ENCODE measurements at regions not wholly inside any gene's neighbourhood (a gene's known extent, or its start where the extent isn't known, plus 50 kb on each side); places are given as distances from the start of the nearest gene placed in this dataset.
A peak's percentile ranks its signal among the peaks of the same experiment; 100 is the strongest.

DNA sequence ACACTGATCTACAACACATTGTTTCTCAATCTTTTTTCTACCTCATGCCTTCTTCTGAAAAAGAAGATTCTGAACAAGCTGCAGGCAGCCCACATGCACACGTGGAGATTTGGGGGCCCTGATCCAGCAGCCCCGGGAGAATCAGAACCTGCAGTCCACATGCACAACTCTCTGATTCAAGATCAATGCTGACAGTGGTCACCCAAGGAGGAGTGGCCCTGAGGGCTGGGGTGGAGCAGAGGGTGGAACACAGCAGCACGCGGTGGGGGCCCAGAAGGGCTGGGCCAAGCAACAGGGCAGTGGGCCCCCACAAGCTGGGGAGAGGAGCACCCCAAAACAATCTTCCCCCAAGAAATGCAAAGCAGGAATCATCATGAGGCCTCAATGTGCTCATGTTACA, 202.1 kb upstream of the NSMCE3 start:
- no peak for DNase-seq
- in situ Hi-C loops (cut with HindIII; ENCODE audit: low pct_ligation_motif_present, low pct_unique_long_range_greater_than_20kb, low sequenced_read_pairs): no loop called here

DNA sequence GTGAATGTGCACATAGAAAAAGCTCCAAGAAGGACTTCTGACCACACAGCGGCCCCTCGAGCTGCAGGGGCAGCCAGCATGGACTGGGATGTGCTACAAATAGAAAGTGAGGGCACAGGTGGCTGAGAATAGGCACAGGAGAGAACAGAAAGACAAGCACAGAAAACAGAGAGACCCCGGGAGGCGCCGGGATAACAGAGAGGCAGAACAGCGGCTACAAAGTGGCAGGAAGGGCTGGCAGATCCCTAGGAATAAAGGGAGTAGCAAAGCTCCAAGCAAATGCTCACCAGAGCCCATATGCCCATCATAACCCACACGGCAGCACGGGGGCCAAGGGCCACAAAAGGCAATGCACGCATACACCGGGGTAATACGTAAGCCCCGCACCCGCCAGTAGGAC, 201.7 kb upstream of the NSMCE3 start:
- in situ Hi-C loops (cut with HindIII; ENCODE audit: low pct_ligation_motif_present, low pct_unique_long_range_greater_than_20kb, low sequenced_read_pairs): no loop called here
- DNase-seq: no peak

DNA sequence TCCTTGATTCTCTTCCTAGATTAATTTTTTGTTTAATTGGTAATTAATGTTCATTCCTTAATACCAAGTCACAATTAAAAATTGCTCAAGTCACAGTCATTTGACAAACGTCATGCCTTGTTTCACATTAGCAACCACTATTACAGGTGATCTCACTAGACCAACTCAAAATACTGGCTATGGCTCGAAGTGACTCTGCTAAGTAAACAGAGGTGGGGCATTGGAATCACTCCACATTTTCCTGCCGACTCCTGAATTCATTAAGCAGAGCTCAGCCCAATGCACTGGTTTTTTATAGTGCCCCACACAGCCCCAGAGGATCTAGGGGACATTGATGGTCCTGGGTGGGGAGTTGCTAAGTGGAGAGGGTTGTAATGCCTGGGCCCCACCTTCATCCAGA, 201.2 kb upstream of the NSMCE3 start:
- in situ Hi-C loops (cut with HindIII; ENCODE audit: low pct_ligation_motif_present, low pct_unique_long_range_greater_than_20kb, low sequenced_read_pairs): no loop called here
- no peak for DNase-seq

DNA sequence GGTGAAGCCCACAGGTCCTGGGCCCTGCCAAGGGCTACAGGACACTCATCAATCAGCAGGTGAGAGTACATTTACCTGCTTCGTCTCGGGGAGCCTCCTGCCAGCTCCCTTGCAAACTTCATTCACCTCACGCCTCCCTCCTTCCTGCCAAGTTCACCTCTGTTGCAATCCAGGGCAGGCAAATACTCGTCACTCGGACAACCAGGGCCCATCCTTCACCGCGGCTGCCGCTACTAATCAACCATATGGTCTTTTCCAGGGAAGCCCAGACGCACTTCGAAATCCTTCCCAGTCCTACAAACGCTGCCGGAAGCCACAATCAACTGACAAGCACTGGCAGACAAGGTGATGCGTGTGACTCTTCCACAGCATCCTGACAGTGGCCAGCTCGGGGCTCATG, 200.7 kb upstream of the NSMCE3 start:
- in situ Hi-C loops (cut with HindIII; ENCODE audit: low pct_ligation_motif_present, low pct_unique_long_range_greater_than_20kb, low sequenced_read_pairs): no loop called here
- DNase-seq: no peak

DNA sequence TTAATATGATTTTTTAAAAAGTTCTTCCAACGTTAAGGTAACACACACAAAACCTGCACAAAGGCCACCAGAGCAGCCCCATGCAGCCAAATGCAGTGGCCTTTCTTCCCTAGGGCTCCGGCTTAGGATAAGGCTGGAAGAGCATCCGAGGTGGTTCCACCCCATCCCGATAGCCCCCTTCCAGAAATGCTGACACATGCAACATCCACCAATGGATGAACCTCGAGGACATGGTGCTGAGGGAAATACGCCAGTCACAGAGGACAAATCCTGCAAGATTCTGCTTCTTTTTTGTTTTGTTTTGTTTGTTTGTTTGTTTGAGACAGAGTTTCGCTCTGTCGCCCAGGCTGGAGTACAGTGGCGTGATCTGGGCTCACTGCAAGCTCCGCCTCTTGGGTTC, 199.3 kb upstream of the NSMCE3 start:
- in situ Hi-C loops (cut with HindIII; ENCODE audit: low pct_ligation_motif_present, low pct_unique_long_range_greater_than_20kb, low sequenced_read_pairs): no loop called here
- no peak for DNase-seq

DNA sequence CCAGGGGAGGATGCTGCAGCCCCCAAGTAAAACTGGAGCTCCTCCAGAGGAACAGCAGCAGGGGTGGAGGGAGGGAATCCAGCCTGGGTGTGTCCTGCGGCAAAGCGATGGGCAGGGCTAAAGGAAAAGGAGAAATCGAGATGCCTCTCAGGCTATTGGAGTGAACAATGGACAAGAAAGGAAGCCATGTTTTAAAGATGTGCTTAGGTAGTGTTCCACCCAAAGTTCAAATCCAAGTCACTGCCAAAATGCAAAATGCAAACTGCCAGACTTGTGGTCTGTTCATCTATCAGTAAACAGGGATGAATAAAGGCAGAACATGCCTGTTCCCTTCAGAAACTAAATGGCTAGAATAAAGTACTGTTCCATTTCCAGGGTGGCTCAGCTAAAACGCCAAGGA, 197.5 kb upstream of the NSMCE3 start:
- in situ Hi-C loops (cut with HindIII; ENCODE audit: low pct_ligation_motif_present, low pct_unique_long_range_greater_than_20kb, low sequenced_read_pairs): no loop called here

DNA sequence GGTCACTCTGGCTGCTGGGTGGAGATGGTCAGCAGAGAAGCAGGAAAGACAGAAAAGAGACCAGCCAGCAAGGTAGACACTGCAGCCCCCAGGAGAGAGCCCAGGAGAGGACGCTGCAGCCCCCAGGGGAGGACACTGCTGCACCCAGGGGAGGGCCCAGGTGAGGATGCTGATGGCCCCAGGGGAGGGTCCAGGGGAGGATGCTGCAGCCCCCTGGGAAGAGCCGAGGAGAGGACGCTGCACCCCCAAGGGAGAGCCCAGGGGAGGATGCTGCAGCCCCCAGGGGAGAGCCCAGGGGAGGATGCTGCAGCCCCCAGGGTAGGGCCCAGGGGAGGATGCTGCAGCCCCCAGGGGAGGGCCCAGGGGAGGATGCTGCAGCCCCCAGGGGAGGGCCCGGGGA, 196.7 kb upstream of the NSMCE3 start:
- in situ Hi-C loops (cut with HindIII; ENCODE audit: low pct_ligation_motif_present, low pct_unique_long_range_greater_than_20kb, low sequenced_read_pairs): no loop called here
- no peak for DNase-seq

More for the DNA sequence above, 197.5 kb upstream of the NSMCE3 start:
- no peak for DNase-seq

DNA sequence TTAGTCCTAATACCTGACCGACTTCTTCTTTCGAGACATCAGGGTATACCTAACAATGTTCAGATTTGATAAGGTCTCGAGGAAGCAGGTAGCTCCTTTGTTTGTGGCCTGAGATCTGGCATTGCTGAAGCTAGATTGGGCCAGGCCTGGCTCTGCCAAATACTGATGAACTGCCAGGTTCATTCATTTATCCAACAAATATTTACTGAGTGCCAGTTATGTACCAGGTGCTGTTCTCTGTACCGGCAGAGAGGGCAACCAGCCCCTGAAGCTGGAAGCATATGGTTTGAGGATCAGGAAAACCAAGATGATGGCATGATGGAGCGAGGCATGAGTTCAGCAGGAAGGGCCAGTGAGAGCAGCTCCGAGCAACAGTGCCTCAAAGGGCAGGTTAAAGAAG, 196.2 kb upstream of the NSMCE3 start:
- no peak for DNase-seq
- in situ Hi-C loops (cut with HindIII; ENCODE audit: low pct_ligation_motif_present, low pct_unique_long_range_greater_than_20kb, low sequenced_read_pairs): no loop called here

DNA sequence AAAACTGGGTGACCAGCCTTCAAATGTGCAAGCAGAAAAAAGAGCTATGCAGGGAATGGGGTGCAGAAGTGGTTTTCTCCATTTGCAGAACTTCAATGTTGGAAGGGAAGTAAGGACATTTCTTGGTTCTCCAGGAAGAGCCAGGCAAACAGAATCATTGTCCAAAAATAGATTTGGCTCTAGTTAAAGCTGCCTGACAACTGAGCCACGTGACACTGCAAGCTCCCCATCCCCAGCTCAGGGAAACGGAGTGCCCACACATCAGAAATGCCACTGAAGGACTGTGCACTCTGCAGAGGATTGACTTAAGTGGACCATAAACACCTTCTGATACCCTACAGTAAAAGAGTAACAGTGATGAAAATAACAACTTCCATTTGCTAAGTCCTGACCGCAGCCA, 195.6 kb upstream of the NSMCE3 start:
- in situ Hi-C loops (cut with HindIII; ENCODE audit: low pct_ligation_motif_present, low pct_unique_long_range_greater_than_20kb, low sequenced_read_pairs): no loop called here
- no peak for DNase-seq

DNA sequence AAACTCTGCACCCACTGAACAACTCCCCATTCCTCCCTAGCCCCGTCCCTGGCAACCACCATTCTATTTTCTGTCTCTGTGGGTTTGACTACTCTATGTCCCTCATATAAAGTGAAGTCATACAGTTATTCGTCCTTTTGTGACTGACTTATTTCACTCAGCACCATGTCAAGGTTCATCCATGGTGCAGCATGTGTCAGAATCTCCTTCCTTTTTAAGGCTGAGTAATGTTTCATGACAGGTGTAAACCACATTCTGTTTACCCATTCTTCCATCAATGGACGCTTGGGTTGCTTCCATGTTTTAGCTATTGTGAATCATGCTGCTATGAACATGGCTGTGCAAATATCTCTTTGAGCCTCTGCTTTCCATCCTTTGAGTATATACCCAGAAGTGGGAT, 192.3 kb upstream of the NSMCE3 start:
- no peak for DNase-seq
- in situ Hi-C loops (cut with HindIII; ENCODE audit: low pct_ligation_motif_present, low pct_unique_long_range_greater_than_20kb, low sequenced_read_pairs): no loop called here

DNA sequence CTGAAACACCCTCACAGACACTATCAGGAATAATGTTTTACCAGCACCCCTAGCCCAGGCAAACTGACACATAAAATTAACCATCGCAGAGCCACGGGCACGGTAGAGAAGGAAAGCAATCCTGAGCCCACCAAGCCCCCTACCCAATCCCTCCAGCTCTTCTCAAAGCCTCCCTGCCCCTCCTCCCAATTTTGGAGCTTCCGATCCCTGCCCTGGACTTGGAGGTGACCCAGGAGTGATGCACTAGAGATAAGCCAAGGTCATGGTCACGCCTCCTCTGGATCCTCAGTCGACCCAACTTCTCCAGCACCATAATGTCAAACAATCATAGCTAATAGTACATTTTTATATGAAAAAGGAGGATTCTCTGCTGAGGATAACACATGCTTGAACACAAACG, 188.7 kb upstream of the NSMCE3 start:
- DNase-seq: no peak
- in situ Hi-C loops (cut with HindIII; ENCODE audit: low pct_ligation_motif_present, low pct_unique_long_range_greater_than_20kb, low sequenced_read_pairs): no loop called here

DNA sequence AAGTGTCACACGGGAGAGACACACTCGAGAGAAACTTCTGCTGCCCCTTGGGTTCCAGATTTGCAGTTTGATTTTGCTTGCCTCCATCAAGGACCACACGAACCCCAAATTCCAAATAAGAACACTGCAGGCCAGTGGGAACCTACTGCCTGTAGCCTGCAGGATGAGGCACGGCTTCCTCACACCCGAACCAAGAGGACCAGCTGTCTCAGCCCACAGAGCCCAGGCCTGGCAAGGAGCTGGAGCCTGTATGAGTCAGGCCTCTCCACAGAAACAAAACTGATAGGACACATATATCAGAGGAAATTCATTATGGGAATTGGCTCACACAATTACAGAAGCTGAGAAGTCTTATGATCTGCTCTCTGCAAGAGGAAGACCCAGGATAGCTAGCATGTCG, 188.1 kb upstream of the NSMCE3 start:
- no peak for DNase-seq
- in situ Hi-C loops (cut with HindIII; ENCODE audit: low pct_ligation_motif_present, low pct_unique_long_range_greater_than_20kb, low sequenced_read_pairs): no loop called here

DNA sequence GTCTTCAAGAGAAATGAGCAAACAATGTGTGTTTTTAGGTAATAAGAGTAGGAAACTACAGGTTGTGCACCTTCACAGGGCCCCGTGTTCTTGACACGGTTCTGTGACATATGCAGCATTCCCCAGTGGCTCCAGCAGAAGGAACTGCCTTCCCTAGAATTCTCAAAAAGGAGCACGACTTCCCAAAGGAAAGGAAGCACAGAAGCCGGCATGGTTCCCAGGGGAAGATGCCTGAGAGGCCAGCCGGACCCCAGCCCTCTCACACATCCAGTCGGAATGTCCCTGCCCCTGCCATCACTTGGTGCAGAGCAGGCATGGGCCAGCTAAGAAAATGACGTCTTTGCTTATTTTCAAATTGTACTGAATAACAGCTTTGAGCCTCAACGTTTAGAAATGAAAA, 187.3 kb upstream of the NSMCE3 start:
- no peak for DNase-seq
- in situ Hi-C loops (cut with HindIII; ENCODE audit: low pct_ligation_motif_present, low pct_unique_long_range_greater_than_20kb, low sequenced_read_pairs): no loop called here

DNA sequence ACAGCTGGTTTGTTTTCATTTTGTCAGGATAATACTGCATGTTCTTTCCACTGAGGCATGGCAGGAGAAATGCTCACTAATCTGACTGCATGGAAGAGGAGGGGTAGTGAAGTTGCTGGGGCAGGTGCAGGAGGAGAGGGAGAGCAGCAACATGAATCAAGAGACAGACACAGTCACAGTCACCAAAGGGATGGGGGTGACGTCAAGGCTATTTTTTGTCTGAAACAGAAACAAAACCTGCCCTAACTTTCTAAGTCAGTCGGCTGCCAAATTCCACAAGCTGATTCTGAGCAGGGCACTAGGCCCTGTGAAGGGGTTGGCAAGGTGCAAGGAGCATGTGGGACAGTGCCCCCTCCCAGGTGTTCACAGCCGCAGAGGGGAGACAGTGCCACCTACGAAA, 186.6 kb upstream of the NSMCE3 start:
- in situ Hi-C loops (cut with HindIII; ENCODE audit: low pct_ligation_motif_present, low pct_unique_long_range_greater_than_20kb, low sequenced_read_pairs): no loop called here
- no peak for DNase-seq

DNA sequence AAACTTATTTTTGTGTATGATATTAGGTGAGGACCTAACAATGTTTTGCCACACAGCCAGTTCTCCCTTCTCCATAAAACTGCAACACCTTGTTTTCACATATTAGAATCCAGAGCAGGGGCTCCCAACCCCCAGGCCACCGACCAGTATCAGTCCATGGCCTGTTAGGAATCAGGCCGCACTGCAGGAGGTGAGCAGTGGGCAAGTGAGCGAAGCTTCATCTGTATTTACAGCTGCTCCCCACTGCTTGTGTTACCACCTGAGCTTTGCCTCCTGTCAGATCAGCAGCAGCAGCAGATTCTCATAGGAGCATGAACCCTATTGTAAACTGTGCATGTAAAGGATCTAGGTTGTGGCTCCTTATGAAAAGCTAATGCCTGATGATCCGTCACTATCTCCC, 185.9 kb upstream of the NSMCE3 start:
- in situ Hi-C loops (cut with HindIII; ENCODE audit: low pct_ligation_motif_present, low pct_unique_long_range_greater_than_20kb, low sequenced_read_pairs): no loop called here
- no peak for DNase-seq

DNA sequence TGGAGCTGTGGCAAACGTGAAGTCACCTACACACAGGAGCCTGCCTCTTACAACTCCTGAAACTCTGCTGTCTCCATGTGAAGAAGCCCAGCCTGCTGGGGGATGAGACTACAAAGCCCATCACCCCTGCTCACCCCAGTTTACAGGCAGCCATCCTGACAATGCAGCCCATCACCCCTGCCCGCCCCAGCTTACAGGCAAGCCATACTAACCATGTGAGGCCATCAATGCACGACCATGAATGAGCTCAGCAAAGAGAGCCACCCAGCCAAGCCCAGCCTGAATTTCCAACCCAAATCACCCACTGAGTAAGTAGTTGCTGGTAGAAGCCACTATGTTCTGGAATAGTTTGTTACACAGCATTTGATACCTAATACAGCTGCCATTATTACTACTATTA, 185.4 kb upstream of the NSMCE3 start:
- in situ Hi-C loops (cut with HindIII; ENCODE audit: low pct_ligation_motif_present, low pct_unique_long_range_greater_than_20kb, low sequenced_read_pairs): no loop called here
- DNase-seq: no peak

DNA sequence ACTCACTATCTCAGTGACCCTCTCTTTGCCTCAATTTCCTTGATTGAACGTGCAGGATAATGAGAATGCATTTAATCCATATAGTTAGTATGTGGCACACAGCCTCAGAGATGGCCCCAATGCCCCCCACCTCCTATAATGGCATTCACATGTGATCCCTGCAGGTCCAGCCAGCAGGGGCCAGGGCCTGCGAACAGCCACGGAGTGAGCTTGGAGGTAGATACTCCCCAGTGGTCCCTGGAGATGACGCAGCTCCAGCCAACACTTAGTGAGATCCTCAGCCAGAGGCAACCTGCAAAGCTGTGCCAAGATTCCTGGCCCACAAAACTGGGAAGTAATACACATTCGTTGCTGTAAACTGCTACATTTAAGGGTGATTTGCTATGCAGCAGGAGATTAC, 184.9 kb upstream of the NSMCE3 start:
- DNase-seq: no peak
- in situ Hi-C loops (cut with HindIII; ENCODE audit: low pct_ligation_motif_present, low pct_unique_long_range_greater_than_20kb, low sequenced_read_pairs): no loop called here

DNA sequence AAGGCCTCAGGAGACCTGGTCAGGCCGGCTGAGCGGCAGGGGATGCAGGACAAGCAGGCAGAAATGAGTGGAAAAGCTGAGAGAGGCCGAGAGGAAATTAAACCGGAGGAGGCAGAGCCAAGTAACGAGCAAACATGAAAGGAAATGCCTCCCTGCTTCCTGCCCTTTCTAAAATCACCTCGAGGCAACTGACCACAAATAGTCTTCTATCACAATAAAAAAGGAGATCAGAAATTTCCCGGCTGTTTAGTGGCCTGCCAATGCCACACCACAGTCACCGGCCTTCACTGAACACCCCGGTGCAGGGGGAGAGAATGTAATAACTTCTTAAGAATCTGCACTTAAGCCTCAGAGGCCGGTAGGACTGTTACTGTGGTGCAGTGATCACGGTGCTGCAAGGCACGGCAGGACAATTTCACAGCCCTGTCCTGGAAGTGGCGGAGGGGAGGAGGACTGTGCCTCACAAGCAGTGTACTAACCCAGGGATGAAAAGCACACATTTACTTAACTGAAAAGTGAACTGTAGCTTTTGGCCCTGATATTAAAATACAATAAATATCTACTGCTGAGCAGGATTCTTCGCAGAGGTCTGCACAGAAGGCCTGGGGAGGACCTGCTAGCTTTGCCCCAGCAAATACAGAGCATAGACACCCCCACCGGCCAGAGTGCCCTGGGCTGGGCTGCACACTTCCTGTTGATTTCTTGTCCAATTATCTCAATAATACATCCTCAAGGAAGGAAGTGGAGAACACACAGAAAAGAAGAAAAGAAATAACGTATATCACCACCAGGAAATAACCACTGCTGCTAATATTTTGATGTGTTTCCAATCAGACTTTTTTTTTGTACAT, 183.5 kb upstream of the NSMCE3 start:
- in situ Hi-C loops (cut with HindIII; ENCODE audit: low pct_ligation_motif_present, low pct_unique_long_range_greater_than_20kb, low sequenced_read_pairs): no loop called here
- no peak for DNase-seq

DNA sequence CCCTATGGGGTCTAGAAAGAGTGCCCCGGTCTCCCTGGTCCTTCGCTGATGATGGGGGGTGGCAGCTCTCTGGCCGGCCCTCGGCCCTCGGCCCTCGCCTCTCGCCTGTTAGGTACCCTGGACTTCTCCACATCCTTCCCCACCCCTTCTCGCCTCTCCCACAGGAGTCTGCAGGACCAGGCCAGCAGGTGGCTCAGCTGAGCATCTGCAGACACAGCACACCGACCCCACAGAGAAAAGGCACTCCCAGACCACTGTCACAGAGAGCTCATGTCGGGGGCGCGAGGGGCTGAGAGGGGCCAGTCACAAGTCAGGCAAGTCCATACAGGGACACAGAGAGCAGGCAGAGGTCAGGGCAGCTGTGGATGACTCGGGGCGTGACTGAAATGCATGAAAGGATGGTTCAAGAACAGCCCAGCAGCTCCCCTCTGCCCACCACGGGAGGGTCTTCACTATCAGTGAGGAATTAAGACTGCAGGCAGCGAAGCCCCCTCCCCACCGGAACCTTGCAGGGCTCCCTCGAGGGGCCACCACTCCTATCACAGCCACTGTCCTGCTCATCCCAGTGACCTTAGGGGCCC, 181.7 kb upstream of the NSMCE3 start:
- DNase-seq: peak; percentile 27
- in situ Hi-C loops (cut with HindIII; ENCODE audit: low pct_ligation_motif_present, low pct_unique_long_range_greater_than_20kb, low sequenced_read_pairs): no loop called here

DNA sequence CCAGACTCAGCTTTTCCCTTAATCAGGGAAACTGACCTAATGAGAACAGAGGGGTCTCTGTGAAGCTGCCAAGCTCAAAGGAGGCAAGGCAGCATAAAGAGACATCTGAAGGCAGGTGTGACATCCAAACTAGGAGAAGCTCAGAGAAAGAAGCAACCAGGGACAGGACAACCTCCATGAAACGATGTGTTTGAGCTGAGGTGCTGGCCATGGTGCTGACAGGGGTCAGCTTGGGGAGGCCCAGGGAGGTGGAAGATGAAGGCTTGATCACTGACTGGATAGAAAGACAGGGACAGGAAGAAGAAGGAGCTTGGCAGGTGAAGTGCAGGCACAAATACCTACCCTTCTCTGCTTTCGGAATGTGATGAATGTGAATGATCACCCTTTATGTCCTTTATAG, 179.5 kb upstream of the NSMCE3 start:
- in situ Hi-C loops (cut with HindIII; ENCODE audit: low pct_ligation_motif_present, low pct_unique_long_range_greater_than_20kb, low sequenced_read_pairs): no loop called here
- peak; percentile 18 for DNase-seq

Measured in ACHN (cell line).